PC-3 (cell line): ENCODE measurements at regions not wholly inside any gene's neighbourhood (a gene's known extent, or its start where the extent isn't known, plus 50 kb on each side); places are given as distances from the start of the nearest gene placed in this dataset.

Source experiments
- EZH2 ChIP-seq: fragments of 300-600 bp; sonication (generic); IDR thresholded peaks from one replicate; pipeline ENCODE4 v1.6.1; 2017; ENCODE audit warnings: antibody characterized with exemption, mild to moderate bottlenecking, low read length; ENCODE audit not compliant: unreplicated experiment
- TF ChIP-seq, protein P1 (sequence below): fragments of 300-600 bp; sonication (generic); conservative IDR thresholded peaks from 2 replicates; pipeline ENCODE4 v1.5.1; 2017; ENCODE audit warnings: antibody characterized with exemption, low read depth, mild to moderate bottlenecking, low read length

DNA sequence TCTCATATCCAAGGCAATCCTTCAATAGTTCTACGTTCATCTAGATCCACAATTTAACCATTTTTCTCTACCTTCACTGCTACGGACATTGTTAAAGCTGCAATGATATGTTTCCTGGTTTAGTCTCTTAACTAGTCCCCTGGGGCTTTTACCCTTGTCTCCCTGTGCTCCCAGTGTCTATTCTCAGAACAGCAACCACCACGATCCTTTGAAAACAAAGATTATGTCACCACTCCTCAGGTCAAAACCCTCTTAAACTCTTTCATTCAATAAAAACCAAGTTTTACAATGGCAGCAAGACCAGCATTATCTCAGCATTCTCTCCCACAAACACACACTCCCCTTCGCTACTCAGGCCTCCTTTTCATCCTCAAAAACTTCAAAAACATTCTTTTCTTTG, 298.2 kb upstream of the CHST9 start:
- TF ChIP-seq, protein P1, sequence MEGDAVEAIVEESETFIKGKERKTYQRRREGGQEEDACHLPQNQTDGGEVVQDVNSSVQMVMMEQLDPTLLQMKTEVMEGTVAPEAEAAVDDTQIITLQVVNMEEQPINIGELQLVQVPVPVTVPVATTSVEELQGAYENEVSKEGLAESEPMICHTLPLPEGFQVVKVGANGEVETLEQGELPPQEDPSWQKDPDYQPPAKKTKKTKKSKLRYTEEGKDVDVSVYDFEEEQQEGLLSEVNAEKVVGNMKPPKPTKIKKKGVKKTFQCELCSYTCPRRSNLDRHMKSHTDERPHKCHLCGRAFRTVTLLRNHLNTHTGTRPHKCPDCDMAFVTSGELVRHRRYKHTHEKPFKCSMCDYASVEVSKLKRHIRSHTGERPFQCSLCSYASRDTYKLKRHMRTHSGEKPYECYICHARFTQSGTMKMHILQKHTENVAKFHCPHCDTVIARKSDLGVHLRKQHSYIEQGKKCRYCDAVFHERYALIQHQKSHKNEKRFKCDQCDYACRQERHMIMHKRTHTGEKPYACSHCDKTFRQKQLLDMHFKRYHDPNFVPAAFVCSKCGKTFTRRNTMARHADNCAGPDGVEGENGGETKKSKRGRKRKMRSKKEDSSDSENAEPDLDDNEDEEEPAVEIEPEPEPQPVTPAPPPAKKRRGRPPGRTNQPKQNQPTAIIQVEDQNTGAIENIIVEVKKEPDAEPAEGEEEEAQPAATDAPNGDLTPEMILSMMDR, result no peak
- TF ChIP-seq EZH2, result no peak
